Right lobe of liver (tissue), 4 donors: ENCODE measurements at regions not wholly inside any gene's neighbourhood (a gene's known extent, or its start where the extent isn't known, plus 50 kb on each side); places are given as distances from the start of the nearest gene placed in this dataset.

Experiments used
- POLR2A ChIP-seq: fragments of 450-650 bp; IDR thresholded peaks from one replicate; pipeline ENCODE4 v1.6.1; 2017; ENCODE audit warnings: antibody characterized with exemption, mild to moderate bottlenecking
- TF ChIP-seq, protein P1 (sequence below), 4 donors: fragments of 200-600 bp in 3 of 4; fragments of 450-650 bp in 1 of 4; IDR thresholded peaks; one replicate each; pipeline versions ENCODE4 v1.5.1 to v1.8.0; 2016 to 2022; ENCODE audit warnings: antibody characterized with exemption in 4 of 4, mild to moderate bottlenecking in 2 of 4
- donor health status: DM: no; HTN: no; CAD: no.
- donor health status: DM: no; HTN: no; CAD: no.
- donor health status: DM: no; HTN: yes; CAD: no.

DNA sequence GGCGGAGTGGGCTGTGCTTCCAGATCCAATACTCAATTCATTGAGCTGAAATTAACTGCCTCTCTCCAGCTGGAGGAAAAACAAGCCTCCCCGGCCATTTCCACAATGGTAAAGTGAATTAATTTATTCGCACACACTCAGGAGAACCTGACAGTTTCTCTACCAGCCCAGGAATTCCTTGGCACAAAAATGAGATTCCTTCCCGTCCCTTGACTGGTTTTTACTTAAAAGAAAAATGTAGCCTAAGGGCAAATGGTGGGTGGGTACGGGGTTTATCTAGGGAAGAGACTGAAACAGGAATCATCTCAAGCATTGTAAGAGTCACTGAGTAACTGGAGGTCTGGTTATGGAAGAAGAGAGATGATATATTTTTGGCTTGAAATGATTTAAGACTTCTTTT, 102.7 kb downstream of the VCX3A start:
- TF ChIP-seq POLR2A, result no peak
- TF ChIP-seq, protein P1, sequence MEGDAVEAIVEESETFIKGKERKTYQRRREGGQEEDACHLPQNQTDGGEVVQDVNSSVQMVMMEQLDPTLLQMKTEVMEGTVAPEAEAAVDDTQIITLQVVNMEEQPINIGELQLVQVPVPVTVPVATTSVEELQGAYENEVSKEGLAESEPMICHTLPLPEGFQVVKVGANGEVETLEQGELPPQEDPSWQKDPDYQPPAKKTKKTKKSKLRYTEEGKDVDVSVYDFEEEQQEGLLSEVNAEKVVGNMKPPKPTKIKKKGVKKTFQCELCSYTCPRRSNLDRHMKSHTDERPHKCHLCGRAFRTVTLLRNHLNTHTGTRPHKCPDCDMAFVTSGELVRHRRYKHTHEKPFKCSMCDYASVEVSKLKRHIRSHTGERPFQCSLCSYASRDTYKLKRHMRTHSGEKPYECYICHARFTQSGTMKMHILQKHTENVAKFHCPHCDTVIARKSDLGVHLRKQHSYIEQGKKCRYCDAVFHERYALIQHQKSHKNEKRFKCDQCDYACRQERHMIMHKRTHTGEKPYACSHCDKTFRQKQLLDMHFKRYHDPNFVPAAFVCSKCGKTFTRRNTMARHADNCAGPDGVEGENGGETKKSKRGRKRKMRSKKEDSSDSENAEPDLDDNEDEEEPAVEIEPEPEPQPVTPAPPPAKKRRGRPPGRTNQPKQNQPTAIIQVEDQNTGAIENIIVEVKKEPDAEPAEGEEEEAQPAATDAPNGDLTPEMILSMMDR (IDR thresholded peaks at IDR 0.05), result no peak
